ENCODE measurements at regions not wholly inside any gene's neighbourhood (a gene's known extent, or its start where the extent isn't known, plus 50 kb on each side); places are given as distances from the start of the nearest gene placed in this dataset.

DNA sequence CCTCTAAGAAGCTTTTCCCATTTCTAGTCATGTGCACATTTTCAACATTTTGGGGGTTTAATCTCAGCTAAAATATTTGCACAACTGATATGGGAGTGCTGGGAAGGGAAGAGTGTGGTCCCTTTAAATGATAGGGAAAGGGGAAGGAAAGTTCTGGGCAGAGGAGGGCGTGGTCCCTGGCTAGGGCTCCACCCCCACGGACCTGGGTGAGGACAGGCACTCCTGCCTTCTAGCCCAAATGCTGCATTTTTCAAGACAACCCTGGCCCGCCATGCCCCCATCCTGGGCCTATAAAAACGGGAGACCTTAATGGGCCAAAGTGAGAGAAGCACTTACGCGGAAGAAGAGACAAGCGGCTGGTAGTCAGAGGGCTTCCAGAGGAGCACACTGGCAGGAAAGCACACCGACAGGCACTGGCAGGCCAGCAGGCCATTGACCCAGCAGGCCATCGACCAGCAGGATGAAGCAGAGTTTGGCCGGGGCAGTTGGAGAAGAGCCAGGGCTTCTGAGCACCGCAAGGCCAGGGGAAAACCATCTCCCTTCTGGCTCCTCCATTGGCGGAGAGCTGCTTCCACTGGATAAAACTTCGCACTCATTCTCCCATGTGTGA lies 266.7 kb downstream of the SPRY2 start:
- no peak overlapping the region for H3K27ac Mint-ChIP-seq
- Histone ChIP-seq H3K9ac (ENCODE audit: extremely low read depth, low read length, poor library complexity, severe bottlenecking) (no peak overlapping the region), H3K27ac (ENCODE audit: low read depth, low read length) (no peak overlapping the region), H3K9me3 (ENCODE audit: control insufficient read depth, low read length) (no peaks in the 10 kb centered on the region), H3K36me3 (ENCODE audit: control insufficient read depth, insufficient read depth, low read length) (no peaks in the 10 kb centered on the region), H3K27me3 (ENCODE audit: control insufficient read depth, insufficient read depth, low read length, poor library complexity, severe bottlenecking) (no peaks in the 10 kb centered on the region), H3K4me3 (ENCODE audit: low read length) (no peak overlapping the region), H3K4me1 (ENCODE audit: control insufficient read depth, insufficient read depth, low read length) (no peaks in the 10 kb centered on the region)
- DNase-seq = peak; percentile 45
- no peaks in the 10 kb centered on the region for H3K9me3 Mint-ChIP-seq
- TF ChIP-seq, protein P1, sequence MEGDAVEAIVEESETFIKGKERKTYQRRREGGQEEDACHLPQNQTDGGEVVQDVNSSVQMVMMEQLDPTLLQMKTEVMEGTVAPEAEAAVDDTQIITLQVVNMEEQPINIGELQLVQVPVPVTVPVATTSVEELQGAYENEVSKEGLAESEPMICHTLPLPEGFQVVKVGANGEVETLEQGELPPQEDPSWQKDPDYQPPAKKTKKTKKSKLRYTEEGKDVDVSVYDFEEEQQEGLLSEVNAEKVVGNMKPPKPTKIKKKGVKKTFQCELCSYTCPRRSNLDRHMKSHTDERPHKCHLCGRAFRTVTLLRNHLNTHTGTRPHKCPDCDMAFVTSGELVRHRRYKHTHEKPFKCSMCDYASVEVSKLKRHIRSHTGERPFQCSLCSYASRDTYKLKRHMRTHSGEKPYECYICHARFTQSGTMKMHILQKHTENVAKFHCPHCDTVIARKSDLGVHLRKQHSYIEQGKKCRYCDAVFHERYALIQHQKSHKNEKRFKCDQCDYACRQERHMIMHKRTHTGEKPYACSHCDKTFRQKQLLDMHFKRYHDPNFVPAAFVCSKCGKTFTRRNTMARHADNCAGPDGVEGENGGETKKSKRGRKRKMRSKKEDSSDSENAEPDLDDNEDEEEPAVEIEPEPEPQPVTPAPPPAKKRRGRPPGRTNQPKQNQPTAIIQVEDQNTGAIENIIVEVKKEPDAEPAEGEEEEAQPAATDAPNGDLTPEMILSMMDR (conservative IDR thresholded peaks at IDR 0.05) = no peak
- WGBS, 2 experiments (ENCODE audit: insufficient coverage in 1 of 2, insufficient read length in 1 of 2) = 93% methylated on average over 8 to 13 of the region's 13 CpGs
- no peaks in the 10 kb centered on the region for H3K27me3 Mint-ChIP-seq (ENCODE audit: insufficient read depth)
- no peaks in the 10 kb centered on the region for H3K36me3 Mint-ChIP-seq (ENCODE audit: low read depth)
- no peak overlapping the region for H3K4me3 Mint-ChIP-seq
- no peaks in the 10 kb centered on the region for H3K4me1 Mint-ChIP-seq

DNA sequence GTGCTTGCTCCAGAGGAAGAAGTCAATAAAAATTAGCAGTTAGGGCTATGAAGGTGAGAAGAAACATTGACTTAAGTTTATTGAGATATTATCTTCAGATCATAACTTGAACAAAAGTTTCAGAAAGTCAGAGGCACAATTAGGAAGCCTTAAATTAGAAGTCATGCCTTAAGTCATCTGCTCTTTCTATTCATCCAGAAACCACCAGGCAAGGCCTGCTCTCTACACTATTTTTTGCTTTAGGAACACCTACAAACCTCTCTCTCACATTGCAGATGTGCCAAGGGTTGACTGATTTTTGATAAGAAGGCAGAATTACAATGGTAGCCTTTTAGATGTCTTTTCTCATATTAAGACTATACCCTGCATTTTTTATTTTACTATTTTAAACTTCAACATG lies 268.7 kb downstream of the SPRY2 start:
- Mint-ChIP-seq H3K27ac (no peak overlapping the region), H3K36me3 (ENCODE audit: low read depth) (no peaks in the 10 kb centered on the region), H3K27me3 (ENCODE audit: insufficient read depth) (no peaks in the 10 kb centered on the region), H3K9me3 (no peaks in the 10 kb centered on the region), H3K4me1 (no peaks in the 10 kb centered on the region), H3K4me3 (no peak overlapping the region)
- Histone ChIP-seq H3K9me3 (ENCODE audit: control insufficient read depth, low read length) (no peaks in the 10 kb centered on the region), H3K4me3 (ENCODE audit: low read length) (no peak overlapping the region), H3K36me3 (ENCODE audit: control insufficient read depth, insufficient read depth, low read length) (no peaks in the 10 kb centered on the region), H3K4me1 (ENCODE audit: control insufficient read depth, insufficient read depth, low read length) (no peaks in the 10 kb centered on the region), H3K27me3 (ENCODE audit: control insufficient read depth, insufficient read depth, low read length, poor library complexity, severe bottlenecking) (no peaks in the 10 kb centered on the region), H3K27ac (ENCODE audit: low read depth, low read length) (no peak overlapping the region), H3K9ac (ENCODE audit: extremely low read depth, low read length, poor library complexity, severe bottlenecking) (no peak overlapping the region)
- no peak for DNase-seq
- TF ChIP-seq, protein P1 (conservative IDR thresholded peaks at IDR 0.05) = no peak

DNA sequence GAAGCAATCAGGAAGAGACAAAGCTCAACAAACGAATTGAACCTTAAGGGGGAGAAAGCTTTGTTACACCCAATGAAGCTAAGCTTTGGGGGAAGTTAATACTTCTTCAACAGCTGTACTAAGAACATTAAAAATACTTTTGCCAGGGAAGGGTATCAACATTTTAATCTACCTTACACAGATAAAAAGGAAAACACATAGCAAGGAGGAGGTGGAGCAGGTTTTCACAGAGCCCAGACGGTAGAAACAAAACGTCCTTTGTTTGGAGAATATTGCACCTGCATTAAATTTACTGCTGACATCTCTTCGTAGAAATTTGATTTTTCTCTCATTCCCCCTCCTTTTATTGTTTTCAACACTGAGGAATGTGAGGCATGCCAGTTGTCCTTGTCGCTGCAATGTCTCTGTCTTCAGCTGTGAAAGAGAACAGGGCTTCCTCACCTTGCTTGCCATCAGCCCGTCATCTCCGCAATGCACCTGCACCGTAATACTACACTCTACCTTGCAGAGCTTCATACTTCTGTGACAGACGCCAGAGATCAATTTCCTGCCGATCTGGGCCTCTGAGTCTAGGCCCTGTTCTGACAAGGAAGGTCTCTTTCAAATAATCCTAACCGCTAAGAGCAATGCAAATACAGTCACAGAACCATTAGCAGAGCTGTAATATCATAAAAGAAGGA lies 270.8 kb downstream of the SPRY2 start:
- TF ChIP-seq, protein P1 (conservative IDR thresholded peaks at IDR 0.05) = no peak
- Mint-ChIP-seq H3K27me3 (ENCODE audit: insufficient read depth) (no peaks in the 10 kb centered on the region), H3K9me3 (no peaks in the 10 kb centered on the region), H3K4me1 (no peaks in the 10 kb centered on the region), H3K4me3 (no peak overlapping the region), H3K36me3 (ENCODE audit: low read depth) (no peaks in the 10 kb centered on the region), H3K27ac (no peak overlapping the region)
- peak; percentile 58 for DNase-seq
- Histone ChIP-seq H3K27me3 (ENCODE audit: control insufficient read depth, insufficient read depth, low read length, poor library complexity, severe bottlenecking) (no peaks in the 10 kb centered on the region), H3K4me1 (ENCODE audit: control insufficient read depth, insufficient read depth, low read length) (no peaks in the 10 kb centered on the region), H3K27ac (ENCODE audit: low read depth, low read length) (no peak overlapping the region), H3K36me3 (ENCODE audit: control insufficient read depth, insufficient read depth, low read length) (no peaks in the 10 kb centered on the region), H3K9ac (ENCODE audit: extremely low read depth, low read length, poor library complexity, severe bottlenecking) (no peak overlapping the region), H3K4me3 (ENCODE audit: low read length) (no peak overlapping the region), H3K9me3 (ENCODE audit: control insufficient read depth, low read length) (no peaks in the 10 kb centered on the region)
- WGBS, 2 experiments (ENCODE audit: insufficient coverage in 1 of 2, insufficient read length in 1 of 2) = 58 to 64% methylated on average over 9 to 11 of the region's 11 CpGs
